HUDEP-2 (cell line): ENCODE measurements at regions not wholly inside any gene's neighbourhood (a gene's known extent, or its start where the extent isn't known, plus 50 kb on each side); places are given as distances from the start of the nearest gene placed in this dataset.
"Not testable (repeated sequence)": the region's sequence is repeated elsewhere in the genome, so short reads cannot be mapped to it uniquely, and the experiment has no call there.

ENCODE experiments used
- DNase-seq, 76 experiments: peaks; one replicate each; lab custom pipeline; 2025; ENCODE audit not compliant: unreplicated experiment in 76 of 76; lab: John Stamatoyannopoulos, UW

DNA sequence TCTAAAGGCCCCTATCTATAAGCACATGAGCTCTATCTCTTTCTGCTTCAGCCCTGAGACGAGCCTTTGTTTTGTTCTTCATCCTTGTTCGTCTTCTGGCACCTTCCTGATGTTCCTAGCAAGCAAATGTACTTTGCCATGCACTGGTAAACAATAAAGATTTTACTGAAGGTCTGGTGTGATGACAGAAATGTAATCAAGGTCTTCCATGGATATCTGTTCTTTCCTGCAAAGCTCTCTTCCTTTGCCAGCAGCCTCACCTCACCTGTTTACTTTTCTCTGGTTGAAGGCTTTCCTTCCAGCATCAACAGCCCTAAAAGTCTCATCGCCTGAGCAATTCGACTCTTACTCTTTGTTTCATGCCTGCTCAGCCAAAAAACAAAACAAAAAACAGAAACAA, 330.3 kb downstream of the PCNX1 start:
- no peak for DNase-seq

GRCh38 chr14:71238835-71239234, 331.6 kb downstream of the PCNX1 start:
- no peak for DNase-seq

DNA sequence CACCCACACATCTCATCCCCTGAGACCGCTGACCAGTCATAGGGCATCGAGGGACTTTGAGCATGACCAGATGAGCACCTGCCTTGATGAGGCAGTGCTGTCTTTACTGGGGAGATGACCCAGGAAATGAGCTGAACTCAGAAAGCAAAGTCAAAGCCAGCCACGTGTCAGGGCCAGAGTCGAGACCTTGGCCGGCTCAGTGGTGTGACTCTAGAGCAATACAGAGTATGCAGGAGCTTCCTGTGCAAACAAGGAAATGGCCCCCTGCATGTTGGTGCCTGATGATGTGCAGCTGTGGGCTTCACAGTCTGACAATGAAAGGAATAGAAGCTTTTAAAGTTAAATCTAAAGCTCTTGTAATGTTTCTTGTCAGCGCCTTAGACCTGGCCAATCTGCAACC, 332.9 kb downstream of the PCNX1 start:
- no peak for DNase-seq

DNA sequence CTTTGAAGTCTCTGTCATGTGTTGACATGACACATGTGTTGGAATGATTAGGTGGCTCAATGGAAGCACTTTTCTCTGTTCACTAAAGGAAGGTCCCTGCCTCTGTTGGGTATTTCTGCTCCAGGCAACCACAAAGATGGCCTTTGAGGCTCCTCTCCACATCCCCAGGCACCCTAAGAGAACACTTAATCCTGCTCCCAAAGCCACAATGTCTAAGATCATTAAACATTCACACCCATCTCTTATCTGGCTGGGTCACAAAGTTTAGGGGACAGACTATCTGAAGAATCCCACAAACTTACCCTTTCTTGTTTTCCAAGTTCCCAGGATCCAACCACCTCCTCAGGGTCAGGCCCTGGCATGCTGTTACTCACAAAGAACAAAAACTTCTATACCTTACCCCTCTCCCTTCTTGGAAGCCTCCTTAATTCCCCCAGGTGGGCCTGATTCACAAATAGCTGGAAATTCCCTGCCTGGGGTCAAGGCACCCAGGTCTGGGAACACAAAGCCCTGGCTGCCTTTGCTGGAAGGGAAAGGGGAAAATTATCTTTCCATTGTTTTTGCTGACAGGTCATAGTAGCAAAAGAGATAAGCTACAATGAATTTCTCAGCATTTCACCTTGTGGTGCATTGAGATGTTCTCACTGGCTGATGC, 333.7 kb downstream of the PCNX1 start:
- no peak for DNase-seq

DNA sequence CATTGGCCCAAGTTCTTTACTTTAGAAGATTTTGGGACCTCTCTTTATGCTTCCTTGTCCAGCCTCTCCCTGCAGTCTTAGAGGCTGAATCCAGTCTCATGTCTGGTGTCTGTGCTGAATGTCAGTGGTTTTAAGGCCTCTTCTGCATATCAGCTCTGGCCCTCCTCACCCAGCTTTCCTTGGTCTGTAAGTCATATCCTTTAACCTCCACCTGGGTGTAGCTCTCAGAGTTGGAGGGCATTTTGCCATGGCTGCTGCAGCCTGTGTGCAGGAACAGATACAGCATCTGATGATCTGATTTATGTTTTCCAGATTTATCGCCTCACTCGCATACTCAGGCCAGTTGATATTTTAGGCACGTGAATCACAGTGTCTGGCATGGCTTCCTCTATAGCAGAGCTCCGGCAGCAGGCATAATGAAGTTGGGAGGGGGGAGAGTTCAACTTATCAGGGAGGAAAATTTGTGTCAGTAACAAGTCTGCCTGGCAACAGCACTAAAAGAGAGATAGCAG, 335.0 kb downstream of the PCNX1 start:
- peak in 1 of 76 experiments; percentile 16 for DNase-seq

- no peak for DNase-seq
Measured at GRCh38 chr14:71243697-71244096, 336.4 kb downstream of the PCNX1 start.

DNA sequence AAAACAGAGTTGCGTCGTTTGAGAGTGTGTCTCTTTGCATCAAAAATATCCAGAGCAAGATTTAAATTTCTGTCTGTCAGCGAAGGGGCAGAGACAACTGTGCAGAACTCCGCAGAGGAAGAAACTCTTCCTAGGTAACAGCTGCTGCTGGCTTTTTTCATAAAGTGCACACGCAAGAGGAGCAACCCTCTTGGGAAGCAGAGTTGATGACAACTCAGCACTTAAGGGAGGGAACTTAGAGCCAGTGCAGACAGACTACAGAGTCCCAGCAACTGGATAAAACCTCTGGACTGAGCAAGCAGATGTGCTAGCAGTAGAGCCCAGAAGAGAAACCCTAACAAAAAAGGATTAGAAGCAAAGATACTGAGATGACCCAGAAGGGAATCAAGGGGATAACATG, 337.1 kb downstream of the PCNX1 start:
- no peak for DNase-seq

GRCh38 chr14:71245659-71246361, 338.6 kb downstream of the PCNX1 start:
- DNase-seq, result no peak

DNA sequence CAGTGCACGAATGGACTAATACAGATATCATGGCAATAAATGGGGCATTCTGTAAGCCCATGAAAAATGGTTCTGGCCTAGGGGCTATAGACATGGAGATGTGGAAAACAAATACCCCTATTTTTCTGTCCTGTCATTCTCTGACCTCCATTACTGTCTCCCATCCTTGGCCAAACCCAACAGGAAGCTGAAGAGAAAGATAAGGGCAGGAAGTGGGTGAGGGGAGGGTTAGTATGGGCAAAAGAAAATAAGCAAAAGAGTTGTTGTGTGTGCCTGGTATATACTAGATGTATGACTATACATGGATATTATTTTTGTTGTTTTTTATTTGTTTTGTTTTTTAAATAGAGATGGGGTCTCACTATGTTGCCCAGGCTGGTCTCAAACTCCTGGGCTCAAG, 339.3 kb downstream of the PCNX1 start:
- no peak for DNase-seq

DNA sequence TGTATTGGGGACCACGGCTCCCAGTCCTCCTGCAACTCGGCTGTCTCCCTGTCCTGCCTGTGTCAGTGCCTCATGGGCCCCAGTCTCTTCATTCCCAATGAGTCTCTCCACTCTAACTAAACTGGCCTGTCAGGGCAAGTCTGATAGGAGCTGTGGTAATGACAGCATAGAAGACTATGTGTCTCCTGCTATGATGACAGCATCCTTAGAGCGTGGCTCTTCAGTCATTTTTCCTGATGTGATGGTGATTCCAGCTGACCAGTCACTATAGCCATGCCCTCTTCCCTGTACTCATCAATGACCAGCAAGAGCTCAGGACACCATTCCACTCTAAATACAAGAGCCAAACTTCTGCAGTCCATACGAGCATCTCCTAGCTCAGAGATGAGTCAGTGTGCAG, 339.8 kb downstream of the PCNX1 start:
- DNase-seq, result no peak

GRCh38 chr14:71248194-71248593, 340.9 kb downstream of the PCNX1 start:
- DNase-seq, result no peak

DNA sequence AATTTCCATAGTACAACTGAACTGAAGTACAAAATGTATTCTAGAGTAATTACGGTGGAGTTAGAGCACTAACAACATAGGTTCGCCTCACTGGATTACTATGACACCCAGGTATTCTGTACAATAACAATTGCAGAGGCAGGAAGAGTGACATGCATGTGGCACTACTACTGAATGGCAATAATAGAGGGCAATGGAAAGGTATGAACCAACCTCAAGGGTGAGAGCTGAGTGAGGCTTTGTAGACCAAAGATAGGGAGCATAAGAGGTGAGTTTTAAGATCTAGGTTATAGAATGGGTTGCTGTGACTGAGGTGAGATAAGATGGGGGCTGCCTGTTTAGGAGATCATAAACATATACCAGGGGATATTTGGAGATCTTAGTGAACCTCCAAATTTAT, 343.1 kb downstream of the PCNX1 start:
- DNase-seq, result no peak

- DNase-seq, result no peak
Measured at GRCh38 chr14:71250791-71251190, 343.5 kb downstream of the PCNX1 start.

DNA sequence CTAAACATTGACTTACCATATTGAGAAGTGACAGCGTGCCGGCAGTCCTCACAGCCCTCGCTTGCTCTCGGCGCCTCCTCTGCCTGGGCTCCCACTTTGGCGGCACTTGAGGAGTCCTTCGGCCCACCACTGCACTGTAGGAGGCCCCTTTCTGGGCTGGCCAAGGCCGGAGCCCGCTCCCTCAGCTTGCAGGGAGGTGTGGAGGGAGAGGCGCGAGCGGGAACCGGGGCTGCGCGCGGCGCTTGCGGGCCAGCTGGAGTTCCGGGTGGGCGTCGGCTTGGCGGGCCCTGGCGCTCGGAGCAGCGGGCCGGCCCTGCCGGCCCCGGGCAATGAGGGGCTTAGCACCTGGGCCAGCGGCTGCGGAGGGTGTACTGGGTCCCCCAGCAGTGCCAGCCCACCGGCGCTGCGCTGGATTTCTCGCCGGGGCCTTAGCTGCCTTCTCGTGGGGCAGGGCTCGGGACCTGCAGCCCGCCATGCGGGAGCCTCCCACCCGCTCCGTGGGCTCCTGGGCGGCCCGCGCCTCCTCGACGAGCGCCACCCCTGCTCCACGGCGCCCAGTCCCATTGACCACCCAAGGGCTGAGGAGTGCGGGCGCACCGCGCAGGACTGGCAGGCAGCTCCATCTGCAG, 346.9 kb downstream of the PCNX1 start:
- DNase-seq, result not testable (repeated sequence)

DNA sequence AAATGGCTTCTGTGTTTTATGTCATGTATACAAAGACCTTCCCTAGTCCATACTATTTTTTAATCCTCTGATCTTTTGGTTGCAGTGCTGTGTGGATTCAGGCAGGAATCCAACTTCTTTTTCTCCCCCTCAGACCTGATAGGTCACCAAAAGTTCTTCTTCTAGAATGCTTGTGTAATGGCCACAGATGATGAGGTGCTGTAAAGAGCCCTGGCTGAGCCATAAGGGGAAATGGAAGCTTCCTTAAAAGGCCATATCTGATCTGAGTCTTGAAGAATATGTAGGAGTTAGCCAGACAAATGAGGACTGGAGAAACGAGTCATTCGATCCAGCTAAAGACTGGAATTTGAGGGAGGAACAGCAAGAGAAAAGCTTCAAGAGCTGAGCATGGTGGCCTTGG, 353.9 kb downstream of the PCNX1 start:
- no peak for DNase-seq

GRCh38 chr14:71262441-71262840, 355.2 kb downstream of the PCNX1 start:
- DNase-seq, result no peak

DNA sequence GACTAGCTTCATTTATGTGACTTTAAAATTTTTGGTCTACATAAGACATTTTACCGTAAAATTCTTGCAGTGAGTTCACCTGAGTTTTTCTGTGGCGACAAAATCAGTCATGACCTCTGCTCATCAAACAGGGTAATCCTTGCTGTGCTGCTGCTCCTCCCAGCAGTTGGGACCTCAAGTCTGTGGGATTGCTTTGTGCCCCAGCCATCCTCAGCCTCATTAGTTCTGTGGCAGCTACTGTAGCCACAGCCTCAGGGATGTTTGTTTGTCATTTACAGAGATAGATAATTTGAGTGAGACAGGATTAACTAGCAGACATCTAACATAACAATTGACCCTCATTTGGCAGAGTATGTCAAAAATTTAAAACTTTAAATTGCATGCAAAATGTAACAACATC, 357.0 kb downstream of the PCNX1 start:
- no peak for DNase-seq

DNA sequence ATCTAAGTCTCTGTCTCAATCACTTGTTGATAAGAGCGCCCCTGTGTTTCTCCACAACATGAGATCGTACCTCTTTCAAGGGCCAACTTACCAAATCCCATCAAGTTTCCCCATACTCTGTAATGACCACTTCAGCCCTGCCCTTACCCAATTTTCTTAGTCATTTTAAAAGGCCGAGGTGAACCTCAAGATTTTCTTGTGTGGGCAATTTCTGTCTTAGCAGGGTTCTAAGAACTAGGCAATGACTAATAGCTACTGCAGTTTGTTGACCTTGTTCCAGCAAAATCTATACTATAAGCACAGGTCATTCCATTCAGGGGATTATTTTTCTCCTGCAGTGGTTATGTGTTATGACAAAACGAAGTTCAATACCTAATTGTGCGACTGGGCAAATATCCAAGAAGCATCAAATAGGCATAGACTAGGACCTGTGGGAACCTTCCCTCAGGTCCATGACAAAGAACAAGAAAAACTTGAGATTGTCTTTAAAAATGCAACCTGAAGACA, 359.8 kb downstream of the PCNX1 start:
- DNase-seq, result no peak

- no peak for DNase-seq
Measured at GRCh38 chr14:71267691-71268090, 360.4 kb downstream of the PCNX1 start.

DNA sequence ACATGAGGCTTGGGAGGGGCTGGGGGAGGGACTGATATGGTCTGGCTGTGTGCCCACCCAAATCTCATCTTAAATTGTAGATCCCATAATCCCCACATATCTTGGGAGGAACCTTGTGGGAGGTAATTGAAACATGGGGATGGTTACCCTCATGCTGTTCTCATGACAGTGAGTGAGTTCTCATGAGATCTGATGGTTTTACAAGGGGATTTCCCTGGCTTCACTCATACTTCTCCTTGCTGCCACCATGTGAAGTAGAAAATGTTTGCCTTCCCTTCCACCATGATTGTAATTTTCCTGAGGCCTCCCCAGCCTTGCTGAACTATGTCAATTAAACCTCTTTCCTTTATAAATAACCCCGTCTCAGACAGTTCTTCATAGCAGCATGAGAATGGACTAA, 362.9 kb downstream of the PCNX1 start:
- no peak for DNase-seq

DNA sequence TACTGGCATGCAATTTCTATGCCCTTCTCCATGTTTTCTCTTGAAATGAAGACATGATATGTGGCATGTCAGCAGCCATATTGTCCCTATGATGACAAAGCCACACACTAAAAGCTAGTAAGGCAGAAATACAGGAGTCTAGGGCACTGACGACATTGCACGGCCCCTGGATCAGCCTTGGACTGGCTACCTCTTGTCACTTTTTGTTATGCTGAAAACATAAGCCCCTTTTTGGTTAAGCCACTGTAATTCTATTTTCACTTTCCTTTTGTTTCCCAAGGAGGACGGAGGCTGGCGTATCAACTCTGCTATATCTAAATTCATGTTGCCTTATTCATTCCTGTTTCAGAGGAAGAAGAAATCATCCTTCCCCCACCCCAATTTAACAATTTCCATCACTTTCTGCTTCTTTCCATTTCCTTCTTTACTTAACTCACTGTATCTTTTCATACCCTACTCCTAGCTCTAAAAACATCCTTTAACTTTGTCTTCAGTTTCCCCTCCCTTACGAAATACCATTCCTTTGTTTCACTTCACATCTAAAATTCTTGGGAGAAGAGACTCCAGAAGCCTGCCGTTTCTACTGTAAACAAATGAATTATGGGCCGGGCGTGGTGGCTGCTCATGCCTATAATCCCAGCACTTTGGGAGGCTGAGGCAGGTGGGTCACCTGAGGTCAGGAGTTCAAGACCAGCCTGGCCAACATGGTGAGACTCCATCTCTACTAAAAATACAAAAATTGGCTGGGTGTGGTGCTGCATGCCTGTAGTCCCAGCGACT, 364.1 kb downstream of the PCNX1 start:
- DNase-seq, result no peak
